HUES64 (cell line): ENCODE measurements at regions not wholly inside any gene's neighbourhood (a gene's known extent, or its start where the extent isn't known, plus 50 kb on each side); places are given as distances from the start of the nearest gene placed in this dataset.
"Not testable (repeated sequence)": the region's sequence is repeated elsewhere in the genome, so short reads cannot be mapped to it uniquely, and the experiment has no call there.

Source experiments
- H3K27ac ChIP-seq: 2 replicates; pipeline ENCODE4 v1.7.0; 2013; ENCODE audit warnings: low read depth, low read length, inconsistent platforms
- H3K27me3 ChIP-seq: 2 replicates; pipeline ENCODE4 v1.6.1; 2013; ENCODE audit warnings: mild to moderate bottlenecking, low read length; ENCODE audit not compliant: insufficient read depth
- H3K36me3 ChIP-seq: 2 replicates; pipeline ENCODE4 v1.6.1; 2013; ENCODE audit warnings: mild to moderate bottlenecking, low read length; ENCODE audit not compliant: insufficient read depth
- H3K4me1 ChIP-seq: 2 replicates; pipeline ENCODE4 v1.6.1; 2013; ENCODE audit warnings: mild to moderate bottlenecking, low read length, moderate library complexity; ENCODE audit not compliant: insufficient read depth
- H3K4me3 ChIP-seq: 2 replicates; pipeline ENCODE4 v1.5.1; 2013; ENCODE audit warnings: mild to moderate bottlenecking, low read length, moderate library complexity
- H3K9ac ChIP-seq: 2 replicates; pipeline ENCODE4 v1.6.1; 2013; ENCODE audit warnings: mild to moderate bottlenecking, low read depth, low read length
- H3K9me3 ChIP-seq: 2 replicates; pipeline ENCODE4 v1.6.1; 2013; ENCODE audit warnings: low read depth, low read length; ENCODE audit not compliant: insufficient read depth
- WGBS: fragments of 150-250, 120-280 bp; methylation state at CpG from one replicate; pipeline ENCODE4 v1.1.7; 2013; ENCODE audit warnings: missing lambda C conversion rate; 5-methylcytosine and 5-hydroxymethylcytosine counted together

DNA sequence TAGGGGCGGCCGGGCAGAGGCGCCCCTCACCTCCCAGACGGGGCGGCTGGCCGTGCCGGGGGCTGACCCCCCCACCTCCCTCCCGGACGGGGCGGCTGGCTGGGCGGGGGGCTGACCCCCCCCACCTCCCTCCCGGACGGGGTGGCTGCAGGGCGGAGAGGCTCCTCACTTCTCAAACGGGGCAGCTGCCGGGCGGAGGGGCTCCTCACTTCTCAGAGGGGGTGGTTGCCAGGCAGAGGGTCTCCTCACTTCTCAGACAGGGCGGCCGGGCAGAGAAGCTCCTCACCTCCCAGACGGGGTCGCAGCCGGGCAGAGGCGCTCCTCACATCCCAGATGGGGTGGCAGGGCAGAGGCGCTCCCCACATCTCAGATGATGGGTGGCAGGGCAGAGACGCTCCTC is 836.8 kb downstream of the RAPGEF2 start:
- 98% methylated on average over 24 of the region's 25 CpGs for WGBS
- H3K4me3 ChIP-seq, H3K36me3 ChIP-seq, H3K4me1 ChIP-seq, H3K27ac ChIP-seq, H3K9ac ChIP-seq, H3K27me3 ChIP-seq: not testable (repeated sequence)
- H3K9me3 ChIP-seq = peaks cover 23% of the 10 kb centered on the region

GRCh38 chr4:159941076-159941475 is 838.2 kb downstream of the RAPGEF2 start:
- 95% methylated on average over 3 of the region's 3 CpGs for WGBS
- no peak overlapping the region for H3K27ac ChIP-seq
- no peak overlapping the region for H3K4me3 ChIP-seq
- H3K4me1 ChIP-seq = no peaks in the 10 kb centered on the region
- H3K9ac ChIP-seq = no peak overlapping the region
- H3K9me3 ChIP-seq = peaks cover 10% of the 10 kb centered on the region; the same call in 1 of the 2 replicates
- no peaks in the 10 kb centered on the region for H3K36me3 ChIP-seq
- no peaks in the 10 kb centered on the region for H3K27me3 ChIP-seq

DNA sequence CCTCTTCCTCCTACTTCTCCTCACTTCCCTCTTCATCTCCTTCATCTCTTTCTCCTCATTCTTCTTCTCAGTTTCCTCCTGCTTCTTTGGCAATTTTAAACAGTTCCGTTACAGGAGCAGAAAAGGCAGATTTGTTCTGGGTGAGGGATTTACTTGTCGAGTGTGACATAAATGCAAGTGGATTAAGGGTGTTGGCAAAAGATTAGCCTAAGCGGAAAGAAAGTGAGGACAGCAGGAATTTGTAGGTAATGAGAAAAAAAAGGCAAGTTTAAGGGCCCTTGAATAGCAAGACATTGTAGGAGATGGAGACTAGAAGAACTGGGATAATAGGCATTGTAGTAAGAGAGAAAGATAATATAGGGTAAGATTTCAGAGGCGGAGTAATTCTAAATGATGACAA is 841.6 kb downstream of the RAPGEF2 start:
- Histone ChIP-seq H3K9me3 (no peaks in the 10 kb centered on the region), H3K27me3 (no peaks in the 10 kb centered on the region), H3K36me3 (no peaks in the 10 kb centered on the region), H3K4me1 (0 out of 2 replicates have a peak, but pooled peaks cover 6% of the 10 kb centered on the region), H3K9ac (no peak overlapping the region), H3K27ac (no peak overlapping the region), H3K4me3 (no peak overlapping the region)
- WGBS = 91% methylated on average over 4 of the region's 4 CpGs

DNA sequence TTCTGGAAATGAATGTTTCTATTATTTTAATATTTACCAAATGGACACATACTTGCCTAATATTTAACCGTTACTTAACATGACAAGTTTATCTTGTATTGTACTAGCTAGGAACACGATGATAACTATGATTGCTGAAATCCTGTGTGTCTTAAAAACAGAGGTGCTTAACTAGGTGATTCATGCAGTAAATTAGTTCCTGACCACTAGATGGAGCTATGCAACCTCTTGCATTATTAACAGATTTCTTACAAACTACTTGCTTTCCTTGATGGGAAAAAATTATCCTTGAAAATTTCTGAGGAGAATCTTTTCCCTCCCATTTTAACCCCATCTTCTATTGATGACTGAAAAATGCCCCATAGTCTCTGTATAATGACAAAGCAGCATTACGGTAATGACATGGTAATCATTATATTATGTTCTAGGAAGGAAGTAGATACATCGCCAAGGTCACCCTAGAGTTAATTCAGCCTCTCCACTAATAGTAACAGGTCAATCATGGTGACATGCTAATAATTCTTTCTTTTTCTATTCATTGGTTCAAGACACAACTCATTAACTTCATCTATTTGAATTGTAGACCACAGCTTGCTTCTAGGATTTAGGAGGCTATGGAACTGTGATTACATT is 844.2 kb downstream of the RAPGEF2 start:
- peaks cover 26% of the 10 kb centered on the region for H3K4me1 ChIP-seq
- H3K9me3 ChIP-seq = no peaks in the 10 kb centered on the region
- 76% methylated on average over 3 of the region's 4 CpGs for WGBS
- no peaks in the 10 kb centered on the region for H3K36me3 ChIP-seq
- no peaks in the 10 kb centered on the region for H3K27me3 ChIP-seq
- H3K27ac ChIP-seq = no peak overlapping the region
- H3K9ac ChIP-seq = no peak overlapping the region
- no peak overlapping the region for H3K4me3 ChIP-seq

- WGBS = 64% methylated on average over 1 of the region's 1 CpG
- peaks cover 26% of the 10 kb centered on the region for H3K4me1 ChIP-seq
- no peak overlapping the region for H3K4me3 ChIP-seq
- H3K9ac ChIP-seq = no peak overlapping the region
- no peaks in the 10 kb centered on the region for H3K36me3 ChIP-seq
- peak overlapping the region; percentile 84 for H3K27ac ChIP-seq
- H3K9me3 ChIP-seq = no peaks in the 10 kb centered on the region
- no peaks in the 10 kb centered on the region for H3K27me3 ChIP-seq
These were observed 847.8 kb downstream of the RAPGEF2 start for GRCh38 chr4:159950707-159951106.

GRCh38 chr4:159966746-159967145 is 863.9 kb downstream of the RAPGEF2 start:
- Histone ChIP-seq H3K4me1 (no peaks in the 10 kb centered on the region), H3K36me3 (no peaks in the 10 kb centered on the region), H3K9me3 (0 out of 2 replicates have a peak, but pooled peaks cover 3% of the 10 kb centered on the region), H3K9ac (no peak overlapping the region), H3K27ac (no peak overlapping the region), H3K4me3 (no peak overlapping the region), H3K27me3 (no peaks in the 10 kb centered on the region)
- WGBS = 93% methylated on average over 4 of the region's 4 CpGs

GRCh38 chr4:159976871-159977482 is 874.1 kb downstream of the RAPGEF2 start:
- 44% methylated on average over 5 of the region's 6 CpGs for WGBS
- not testable (repeated sequence) for H3K27me3 ChIP-seq, H3K36me3 ChIP-seq, H3K4me3 ChIP-seq, H3K9ac ChIP-seq
- Histone ChIP-seq H3K9me3 (peaks cover 16% of the 10 kb centered on the region), H3K27ac (peak overlapping the region; percentile 76; the same call in 1 of the 2 replicates), H3K4me1 (peaks cover 15% of the 10 kb centered on the region)

DNA sequence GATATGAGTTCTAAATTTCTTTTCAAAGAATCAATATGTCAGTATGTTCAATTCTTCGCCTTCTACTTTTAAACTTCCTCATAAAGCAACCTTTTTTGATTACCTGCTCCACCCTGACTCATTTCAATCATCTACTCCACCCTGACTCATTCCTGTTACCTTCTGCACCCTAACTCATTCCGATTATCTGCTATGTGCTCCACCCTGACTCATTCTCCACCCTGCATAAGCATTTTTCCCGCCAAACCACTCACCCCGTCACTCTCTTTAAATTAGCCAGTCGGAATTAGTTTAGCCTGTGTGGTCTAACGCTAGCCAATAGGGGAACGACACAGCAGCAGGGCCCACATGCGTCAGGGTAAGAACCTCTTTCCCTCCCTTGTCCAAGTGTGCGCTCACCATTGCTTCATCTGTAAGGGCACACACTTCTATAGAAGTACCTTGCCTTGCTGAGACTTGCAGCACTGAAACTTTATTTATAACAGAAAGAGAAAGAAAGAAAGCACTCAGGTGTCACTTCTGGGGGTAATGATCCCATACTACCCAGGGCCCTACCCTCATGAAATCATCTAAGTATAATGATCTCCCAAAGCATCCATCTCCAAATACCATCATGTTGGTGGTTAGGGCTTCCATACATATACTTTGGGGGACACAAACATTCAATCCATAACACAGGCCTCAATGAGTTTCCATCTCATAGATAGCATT is 875.2 kb downstream of the RAPGEF2 start:
- no peaks in the 10 kb centered on the region for H3K27me3 ChIP-seq
- no peak overlapping the region for H3K9ac ChIP-seq
- H3K4me1 ChIP-seq = peaks cover 15% of the 10 kb centered on the region
- H3K27ac ChIP-seq = no peak overlapping the region
- peaks cover 5% of the 10 kb centered on the region for H3K9me3 ChIP-seq
- WGBS = 94% methylated on average over 9 of the region's 9 CpGs
- no peaks in the 10 kb centered on the region for H3K36me3 ChIP-seq
- H3K4me3 ChIP-seq = no peak overlapping the region

GRCh38 chr4:159979351-159979750 is 876.5 kb downstream of the RAPGEF2 start:
- Histone ChIP-seq H3K27ac (no peak overlapping the region), H3K9me3 (no peaks in the 10 kb centered on the region), H3K36me3 (no peaks in the 10 kb centered on the region), H3K4me3 (no peak overlapping the region), H3K9ac (no peak overlapping the region), H3K4me1 (peaks cover 15% of the 10 kb centered on the region), H3K27me3 (no peaks in the 10 kb centered on the region)
- 97% methylated on average over 1 of the region's 1 CpG for WGBS

DNA sequence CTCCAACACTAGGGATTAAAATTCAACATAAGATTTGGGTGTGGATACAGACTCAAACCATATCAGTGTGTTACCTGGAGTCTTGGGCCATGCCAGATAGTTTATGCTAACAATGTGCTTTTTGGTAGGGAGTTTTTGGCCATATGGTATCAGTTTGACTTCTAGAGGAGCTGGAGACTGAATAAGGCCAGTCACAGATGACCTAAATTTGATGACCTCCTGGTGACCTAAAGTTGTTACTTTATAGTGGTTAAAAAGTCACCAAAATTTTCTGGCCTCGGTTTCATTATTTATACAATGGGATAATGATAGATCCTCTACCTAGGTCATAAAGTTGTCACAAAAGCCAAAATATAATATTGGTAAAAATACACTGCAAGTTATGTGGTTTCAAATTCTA is 877.1 kb downstream of the RAPGEF2 start:
- Histone ChIP-seq H3K36me3 (no peaks in the 10 kb centered on the region), H3K4me3 (no peak overlapping the region), H3K9me3 (no peaks in the 10 kb centered on the region), H3K27me3 (no peaks in the 10 kb centered on the region), H3K27ac (no peak overlapping the region), H3K4me1 (peaks cover 20% of the 10 kb centered on the region), H3K9ac (no peak overlapping the region)
- no CpG with 5 or more reads among the region's 1 CpG for WGBS

GRCh38 chr4:159980826-159981468 is 878.1 kb downstream of the RAPGEF2 start:
- no peak overlapping the region for H3K9ac ChIP-seq
- no peaks in the 10 kb centered on the region for H3K36me3 ChIP-seq
- H3K9me3 ChIP-seq = no peaks in the 10 kb centered on the region
- H3K4me3 ChIP-seq = no peak overlapping the region
- peaks cover 20% of the 10 kb centered on the region for H3K4me1 ChIP-seq
- H3K27me3 ChIP-seq = no peaks in the 10 kb centered on the region
- no peak overlapping the region for H3K27ac ChIP-seq
- WGBS = 88% methylated on average over 3 of the region's 3 CpGs
